HEK293T (cell line): ENCODE measurements at regions not wholly inside any gene's neighbourhood (a gene's known extent, or its start where the extent isn't known, plus 50 kb on each side); places are given as distances from the start of the nearest gene placed in this dataset.

Experiments used
- BHLHE40 ChIP-seq: fragments of 450-650 bp; IDR thresholded peaks from 2 replicates; pipeline ENCODE4 v1.6.1; 2016; ENCODE audit warnings: mild to moderate bottlenecking, moderate library complexity, borderline replicate concordance
- CTBP1 ChIP-seq: fragments of 450-650 bp; IDR thresholded peaks from 2 replicates; pipeline ENCODE4 v1.6.1; 2016; ENCODE audit warnings: borderline replicate concordance
- ELF4 ChIP-seq: fragments of 450-650 bp; IDR thresholded peaks from 2 replicates; pipeline ENCODE4 v1.6.1; 2017; ENCODE audit warnings: antibody characterized with exemption
- FOXA1 ChIP-seq: fragments of 450-650 bp; IDR thresholded peaks from 2 replicates; pipeline ENCODE4 v1.6.1; 2016; ENCODE audit warnings: mild to moderate bottlenecking
- FOXK2 ChIP-seq: fragments of 450-650 bp; IDR thresholded peaks from 2 replicates; pipeline ENCODE4 v1.6.1; 2016; ENCODE audit warnings: mild to moderate bottlenecking
- FOXM1 ChIP-seq: fragments of 450-650 bp; IDR thresholded peaks from 2 replicates; pipeline ENCODE4 v1.6.1; 2017; ENCODE audit warnings: mild to moderate bottlenecking, borderline replicate concordance
- HDGF ChIP-seq: fragments of 450-650 bp; IDR thresholded peaks from 2 replicates; pipeline ENCODE4 v1.6.1; 2017; ENCODE audit warnings: antibody characterized with exemption, borderline replicate concordance
- L3MBTL2 ChIP-seq: fragments of 450-650 bp; conservative IDR thresholded peaks from 2 replicates; pipeline ENCODE4 v1.6.1; 2016; ENCODE audit warnings: mild to moderate bottlenecking
- SP1 ChIP-seq: fragments of 450-650 bp; IDR thresholded peaks from 2 replicates; pipeline ENCODE4 v1.6.1; 2017
- TARDBP ChIP-seq: fragments of 450-650 bp; IDR thresholded peaks from 2 replicates; pipeline ENCODE4 v1.6.1; 2016
- ZNF384 ChIP-seq: fragments of 450-650 bp; IDR thresholded peaks from 2 replicates; pipeline ENCODE4 v1.6.1; 2016
- TF ChIP-seq, protein P1 (sequence below): fragments of 450-650 bp; IDR thresholded peaks from 2 replicates; pipeline ENCODE4 v1.6.1; 2016

GRCh38 chr4:149884046-149884445 is 68.4 kb upstream of the IQCM start:
- TF ChIP-seq CTBP1: no peak
- TF ChIP-seq FOXA1: no peak
- TF ChIP-seq, protein P1, sequence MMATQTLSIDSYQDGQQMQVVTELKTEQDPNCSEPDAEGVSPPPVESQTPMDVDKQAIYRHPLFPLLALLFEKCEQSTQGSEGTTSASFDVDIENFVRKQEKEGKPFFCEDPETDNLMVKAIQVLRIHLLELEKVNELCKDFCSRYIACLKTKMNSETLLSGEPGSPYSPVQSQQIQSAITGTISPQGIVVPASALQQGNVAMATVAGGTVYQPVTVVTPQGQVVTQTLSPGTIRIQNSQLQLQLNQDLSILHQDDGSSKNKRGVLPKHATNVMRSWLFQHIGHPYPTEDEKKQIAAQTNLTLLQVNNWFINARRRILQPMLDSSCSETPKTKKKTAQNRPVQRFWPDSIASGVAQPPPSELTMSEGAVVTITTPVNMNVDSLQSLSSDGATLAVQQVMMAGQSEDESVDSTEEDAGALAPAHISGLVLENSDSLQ: no peak
- no peak for TF ChIP-seq ELF4
- TF ChIP-seq FOXK2: no peak
- TF ChIP-seq FOXM1: no peak
- no peak for TF ChIP-seq ZNF384
- TF ChIP-seq SP1: no peak
- no peak for TF ChIP-seq BHLHE40
- TF ChIP-seq HDGF: no peak
- TF ChIP-seq L3MBTL2: no peak
- TF ChIP-seq TARDBP: no peak
